OCI-LY1 (cell line): ENCODE measurements at regions not wholly inside any gene's neighbourhood (a gene's known extent, or its start where the extent isn't known, plus 50 kb on each side); places are given as distances from the start of the nearest gene placed in this dataset.

Experiments used
- CTCF ChIP-seq: fragments of 200-600 bp; sonication (generic), shearing (Covaris generic); IDR thresholded peaks from 2 replicates; pipeline ENCODE4 v1.5.1; 2017; ENCODE audit warnings: mild to moderate bottlenecking, antibody characterized with exemption, low read length, moderate library complexity, mixed read lengths
- EZH2 ChIP-seq: fragments of 200-600 bp; sonication (generic), shearing (Covaris generic); IDR thresholded peaks from 2 replicates; pipeline ENCODE4 v1.8.0; 2017; ENCODE audit warnings: borderline replicate concordance, mixed run types, mild to moderate bottlenecking, antibody characterized with exemption, low read length, moderate library complexity, mixed read lengths

GRCh38 chr7:32191305-32191704 lies 121.1 kb upstream of the PDE1C start:
- no peak for TF ChIP-seq CTCF
- no peak for TF ChIP-seq EZH2
